PC-9 (cell line): ENCODE measurements at regions not wholly inside any gene's neighbourhood (a gene's known extent, or its start where the extent isn't known, plus 50 kb on each side); places are given as distances from the start of the nearest gene placed in this dataset.

Experiments used
- BruUV-seq: library from RNA; stranded (reverse); fragments of 400-500 nt; replicated peaks from 2 replicates; lab custom pipeline; 2021; lab: Mats Ljungman, UMichigan
- CTCF ChIA-PET: fragments of 300-600 bp; sonication (Branson Sonifier 250); formaldehyde crosslinking; loops from one replicate; lab custom pipeline; 2022; ENCODE audit warnings: antibody characterized with exemption; lab: Charles Lee
- POLR2A ChIA-PET: fragments of 300-600 bp; sonication (Branson Sonifier 250); formaldehyde crosslinking; loops from one replicate; lab custom pipeline; 2022; ENCODE audit warnings: antibody characterized with exemption; ENCODE audit not compliant: unreplicated experiment; lab: Charles Lee
- DNase-seq, 2 experiments: peaks; one replicate each; pipeline versions ENCODE4 v3.0.0 to v3.0.0-alpha.2; 2015 to 2022; ENCODE audit warnings: mixed read lengths in 1 of 2
- H2AFZ ChIP-seq: fragments of 200-600 bp; sonication (generic); 2 replicates; pipeline ENCODE4 v1.8.1; 2017; ENCODE audit warnings: antibody characterized with exemption
- H3F3A ChIP-seq: fragments of 200-600 bp; sonication (generic); 2 replicates; pipeline ENCODE4 v1.8.1; 2017; ENCODE audit warnings: antibody characterized with exemption, mild to moderate bottlenecking, low read depth; ENCODE audit not compliant: insufficient read depth
- H3K27ac ChIP-seq: fragments of 200-600 bp; sonication (generic); 2 replicates; pipeline ENCODE4 v1.6.1; 2016; ENCODE audit warnings: mixed run types
- H3K27me3 ChIP-seq: fragments of 200-600 bp; sonication (generic); 2 replicates; pipeline ENCODE4 v1.6.1; 2016; ENCODE audit warnings: low read depth, mixed run types; ENCODE audit not compliant: insufficient read depth
- H3K36me3 ChIP-seq: fragments of 200-600 bp; sonication (generic); 2 replicates; pipeline ENCODE4 v1.6.1; 2016; ENCODE audit warnings: low read depth, mixed run types
- H3K4me1 ChIP-seq: fragments of 200-600 bp; sonication (generic); replicated peaks from 2 replicates; pipeline ENCODE4 v1.6.1; 2016; ENCODE audit warnings: mixed run types; ENCODE audit not compliant: insufficient read depth
- H3K4me2 ChIP-seq: fragments of 200-600 bp; sonication (generic); 2 replicates; pipeline ENCODE4 v1.6.1; 2017; ENCODE audit warnings: mixed run types
- H3K4me3 ChIP-seq: fragments of 200-600 bp; sonication (generic); 2 replicates; pipeline ENCODE4 v1.6.1; 2016; ENCODE audit warnings: mixed run types
- H3K79me2 ChIP-seq: fragments of 200-600 bp; sonication (generic); 2 replicates; pipeline ENCODE4 v1.6.1; 2017; ENCODE audit warnings: low read depth, mixed run types
- H3K9me2 ChIP-seq: fragments of 200-600 bp; sonication (generic); 2 replicates; pipeline ENCODE4 v1.8.1; 2017; ENCODE audit warnings: mild to moderate bottlenecking; ENCODE audit not compliant: insufficient read depth
- H3K9me3 ChIP-seq: fragments of 200-600 bp; sonication (generic); 2 replicates; pipeline ENCODE4 v1.8.1; 2016; ENCODE audit warnings: low read depth; ENCODE audit not compliant: insufficient read depth
- H4K20me1 ChIP-seq: fragments of 200-600 bp; sonication (generic); 2 replicates; pipeline ENCODE4 v1.8.1; 2017; ENCODE audit not compliant: insufficient read depth
- CTCF ChIP-seq: fragments of 200-600 bp; sonication (generic); conservative IDR thresholded peaks from 2 replicates; pipeline ENCODE4 v1.6.1; 2017; ENCODE audit warnings: mixed run types, antibody characterized with exemption, mild to moderate bottlenecking, moderate library complexity
- EZH2 ChIP-seq: fragments of 200-600 bp; sonication (generic); IDR thresholded peaks from 2 replicates; pipeline ENCODE4 v1.8.0; 2017; ENCODE audit warnings: antibody characterized with exemption, low read depth
- intact Hi-C: fragments of 100-400 bp; cut with micrococcal nuclease; formaldehyde crosslinking; loops from one replicate; pipeline ENCODE4 v1.10.0; 2022; ENCODE audit not compliant: unreplicated experiment

GRCh38 chr2:8312861-8313830, 368.7 kb upstream of the ID2 start:
- no TSS peak for BruUV-seq
- CTCF ChIA-PET: no interaction called here
- H3K4me3 ChIP-seq: no peak overlapping the region
- no peaks in the 10 kb centered on the region for H3F3A ChIP-seq
- POLR2A ChIA-PET: no interaction called here
- peaks cover 69% of the 10 kb centered on the region for H3K27me3 ChIP-seq
- H3K4me2 ChIP-seq: no peak overlapping the region
- H3K4me1 ChIP-seq: no peaks in the 10 kb centered on the region
- H3K9me2 ChIP-seq: no peaks in the 10 kb centered on the region
- no peak overlapping the region for H3K27ac ChIP-seq
- H2AFZ ChIP-seq: no peak overlapping the region
- TF ChIP-seq EZH2 (no peak), CTCF (no peak)
- H3K79me2 ChIP-seq: no peaks in the 10 kb centered on the region
- no peaks in the 10 kb centered on the region for H3K9me3 ChIP-seq
- DNase-seq: no peak
- H3K36me3 ChIP-seq: no peaks in the 10 kb centered on the region
- no peaks in the 10 kb centered on the region for H4K20me1 ChIP-seq
- intact Hi-C loops: no loop called here

GRCh38 chr2:8314063-8314462, 367.8 kb upstream of the ID2 start:
- H3F3A ChIP-seq: no peaks in the 10 kb centered on the region
- H2AFZ ChIP-seq: no peak overlapping the region
- no peak overlapping the region for H3K4me3 ChIP-seq
- H3K9me3 ChIP-seq: no peaks in the 10 kb centered on the region
- no peak overlapping the region for H3K4me2 ChIP-seq
- BruUV-seq: no TSS peak
- no peak overlapping the region for H3K27ac ChIP-seq
- H3K36me3 ChIP-seq: no peaks in the 10 kb centered on the region
- intact Hi-C loops: no loop called here
- no peaks in the 10 kb centered on the region for H4K20me1 ChIP-seq
- no peak for DNase-seq
- peaks cover 60% of the 10 kb centered on the region for H3K27me3 ChIP-seq
- H3K4me1 ChIP-seq: no peaks in the 10 kb centered on the region
- POLR2A ChIA-PET: no interaction called here
- no peak for TF ChIP-seq CTCF
- TF ChIP-seq EZH2: no peak
- CTCF ChIA-PET: no interaction called here
- H3K79me2 ChIP-seq: no peaks in the 10 kb centered on the region
- no peaks in the 10 kb centered on the region for H3K9me2 ChIP-seq

DNA sequence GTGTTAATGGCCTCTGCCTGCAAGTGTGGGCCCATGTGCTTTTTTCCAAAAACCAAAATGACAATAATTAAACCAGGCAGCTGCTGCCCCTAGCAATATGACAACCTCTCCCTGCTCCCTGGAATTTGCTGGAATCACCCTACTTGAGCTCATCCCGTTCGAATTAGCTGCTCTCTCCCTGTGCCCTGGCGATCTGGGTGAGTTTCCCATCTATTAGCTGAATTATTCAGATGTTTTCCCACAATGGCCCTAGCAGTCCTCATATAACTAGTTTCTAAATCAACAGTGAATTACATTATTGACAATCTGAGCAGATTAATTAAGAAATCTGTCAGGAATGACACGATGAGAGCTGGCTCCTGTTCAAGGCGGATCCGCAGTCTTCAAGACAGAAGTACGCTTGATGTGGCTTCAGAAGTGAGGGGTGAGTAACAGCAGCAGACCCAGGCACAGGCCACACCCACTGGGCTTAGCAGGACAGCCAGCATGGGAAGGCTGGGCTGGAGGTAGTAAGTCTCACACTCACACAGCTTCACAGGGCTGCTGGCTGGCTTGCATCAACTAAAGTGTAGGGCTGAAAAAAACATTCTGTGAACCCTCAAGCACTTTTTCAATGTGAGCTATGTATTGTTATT, 366.2 kb upstream of the ID2 start:
- Histone ChIP-seq H3K4me3 (no peak overlapping the region), H3K27ac (no peak overlapping the region), H3K4me2 (no peak overlapping the region), H3K79me2 (no peaks in the 10 kb centered on the region), H3K36me3 (no peaks in the 10 kb centered on the region), H3K27me3 (peaks cover 48% of the 10 kb centered on the region), H3K9me2 (no peaks in the 10 kb centered on the region), H4K20me1 (no peaks in the 10 kb centered on the region), H3K9me3 (no peaks in the 10 kb centered on the region), H3F3A (no peaks in the 10 kb centered on the region), H2AFZ (no peak overlapping the region), H3K4me1 (no peaks in the 10 kb centered on the region)
- CTCF ChIA-PET: no interaction called here
- no TSS peak for BruUV-seq
- TF ChIP-seq CTCF: no peak
- TF ChIP-seq EZH2: no peak
- intact Hi-C loops: no loop called here
- POLR2A ChIA-PET: no interaction called here
- DNase-seq: no peak
